ENCODE measurements at regions not wholly inside any gene's neighbourhood (a gene's known extent, or its start where the extent isn't known, plus 50 kb on each side); places are given as distances from the start of the nearest gene placed in this dataset.

DNA sequence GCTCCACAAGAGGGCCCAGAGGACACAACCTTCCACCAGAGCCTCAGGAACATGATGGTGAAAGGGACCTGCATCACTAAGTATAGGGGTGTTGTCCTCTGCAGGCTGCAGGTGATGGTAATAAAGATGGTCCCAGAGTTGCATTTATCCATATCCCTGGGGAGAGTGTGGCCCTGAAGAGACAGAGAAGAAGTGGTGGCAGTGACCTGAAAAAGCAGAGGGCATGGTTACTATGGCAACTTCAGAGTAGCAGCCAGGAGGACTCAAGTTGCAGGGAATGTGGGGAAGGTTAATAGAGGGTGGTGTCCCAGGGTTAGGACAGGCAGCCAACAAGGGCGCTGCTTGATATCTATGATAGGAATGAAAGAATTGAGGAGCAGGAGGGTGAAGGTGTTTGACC is 57.1 kb downstream of the HLA-A start:
- DNase-seq: no peak

DNA sequence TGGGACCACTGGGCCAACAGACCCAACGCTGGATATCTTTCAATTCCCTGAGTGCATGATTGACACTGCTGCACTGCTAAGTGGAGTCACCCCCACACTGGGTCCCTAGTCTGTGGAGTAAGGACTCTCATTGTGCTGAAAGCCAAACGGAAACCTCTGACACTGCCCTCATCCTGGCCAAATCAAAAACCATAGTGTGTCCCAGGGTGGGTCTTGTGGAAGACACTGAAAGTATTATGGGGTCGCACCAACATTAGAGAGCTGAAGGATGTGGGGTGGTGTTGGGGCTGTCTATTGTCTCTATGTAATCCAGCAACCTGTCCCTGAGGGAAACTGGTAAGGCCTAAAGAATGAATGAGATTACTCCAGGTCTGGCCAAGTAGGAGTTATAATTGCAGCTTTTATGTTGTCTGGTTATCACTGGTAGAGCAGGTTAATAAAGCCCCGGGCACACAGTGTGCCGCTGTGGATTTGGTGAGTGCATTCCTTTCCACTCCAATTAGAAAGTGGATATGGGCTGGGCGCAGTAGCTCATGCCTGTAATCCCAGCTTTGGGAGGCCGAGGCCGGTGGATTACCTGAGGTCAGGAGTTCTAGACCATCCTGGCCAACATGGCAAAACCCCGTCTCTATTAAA is 57.9 kb downstream of the HLA-A start:
- DNase-seq: no peak

GRCh38 chr6:30002871-30003270 is 58.2 kb upstream of the POLR1H start:
- no peak for DNase-seq

- DNase-seq: no peak
Measured at GRCh38 chr6:30005482-30005881, 55.6 kb upstream of the POLR1H start.

- DNase-seq: no peak
Measured at GRCh38 chr6:30006170-30007131, 54.6 kb upstream of the POLR1H start.

- peak; percentile 11 for DNase-seq
Measured at GRCh38 chr6:30007132-30007764, 53.8 kb upstream of the POLR1H start.

GRCh38 chr6:30009113-30009512 is 52.0 kb upstream of the POLR1H start:
- DNase-seq: no peak
